ENCODE measurements at regions not wholly inside any gene's neighbourhood (a gene's known extent, or its start where the extent isn't known, plus 50 kb on each side); places are given as distances from the start of the nearest gene placed in this dataset.

DNA sequence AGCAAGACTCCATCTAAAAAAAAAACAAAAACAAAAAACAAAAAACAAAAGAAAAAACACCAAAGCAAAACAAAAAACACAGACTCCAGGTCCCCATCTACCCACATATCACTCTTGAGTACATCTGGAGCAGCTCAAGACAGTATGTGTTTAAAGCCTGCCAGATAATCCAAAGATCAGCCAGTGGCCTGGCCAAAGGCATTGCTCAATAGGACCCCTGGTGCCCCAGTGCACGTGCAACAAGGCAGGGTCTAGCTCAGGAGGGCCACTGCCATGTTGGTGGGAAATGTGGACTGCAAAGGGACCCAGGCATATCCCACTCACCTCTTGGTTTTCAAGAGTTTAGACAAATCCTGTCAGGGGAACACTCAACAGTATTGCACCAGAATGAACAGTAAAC, 279.5 kb downstream of the RPLP1 start:
- no peak overlapping the region for H3K27ac Mint-ChIP-seq (ENCODE audit: unreplicated experiment)
- TF ChIP-seq, protein P1, sequence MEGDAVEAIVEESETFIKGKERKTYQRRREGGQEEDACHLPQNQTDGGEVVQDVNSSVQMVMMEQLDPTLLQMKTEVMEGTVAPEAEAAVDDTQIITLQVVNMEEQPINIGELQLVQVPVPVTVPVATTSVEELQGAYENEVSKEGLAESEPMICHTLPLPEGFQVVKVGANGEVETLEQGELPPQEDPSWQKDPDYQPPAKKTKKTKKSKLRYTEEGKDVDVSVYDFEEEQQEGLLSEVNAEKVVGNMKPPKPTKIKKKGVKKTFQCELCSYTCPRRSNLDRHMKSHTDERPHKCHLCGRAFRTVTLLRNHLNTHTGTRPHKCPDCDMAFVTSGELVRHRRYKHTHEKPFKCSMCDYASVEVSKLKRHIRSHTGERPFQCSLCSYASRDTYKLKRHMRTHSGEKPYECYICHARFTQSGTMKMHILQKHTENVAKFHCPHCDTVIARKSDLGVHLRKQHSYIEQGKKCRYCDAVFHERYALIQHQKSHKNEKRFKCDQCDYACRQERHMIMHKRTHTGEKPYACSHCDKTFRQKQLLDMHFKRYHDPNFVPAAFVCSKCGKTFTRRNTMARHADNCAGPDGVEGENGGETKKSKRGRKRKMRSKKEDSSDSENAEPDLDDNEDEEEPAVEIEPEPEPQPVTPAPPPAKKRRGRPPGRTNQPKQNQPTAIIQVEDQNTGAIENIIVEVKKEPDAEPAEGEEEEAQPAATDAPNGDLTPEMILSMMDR (conservative IDR thresholded peaks at IDR 0.05): no peak
- peaks cover 2% of the 10 kb centered on the region for H3K9me3 Mint-ChIP-seq
- peaks cover 2% of the 10 kb centered on the region for H3K36me3 Mint-ChIP-seq (ENCODE audit: low read depth)
- H3K4me1 Mint-ChIP-seq: peaks cover 35% of the 10 kb centered on the region
- no peak overlapping the region for H3K4me3 Mint-ChIP-seq
- peaks cover 14% of the 10 kb centered on the region for H3K27me3 Mint-ChIP-seq (ENCODE audit: low read depth)
- no peak for DNase-seq (ENCODE audit: low read depth, low spot score)

DNA sequence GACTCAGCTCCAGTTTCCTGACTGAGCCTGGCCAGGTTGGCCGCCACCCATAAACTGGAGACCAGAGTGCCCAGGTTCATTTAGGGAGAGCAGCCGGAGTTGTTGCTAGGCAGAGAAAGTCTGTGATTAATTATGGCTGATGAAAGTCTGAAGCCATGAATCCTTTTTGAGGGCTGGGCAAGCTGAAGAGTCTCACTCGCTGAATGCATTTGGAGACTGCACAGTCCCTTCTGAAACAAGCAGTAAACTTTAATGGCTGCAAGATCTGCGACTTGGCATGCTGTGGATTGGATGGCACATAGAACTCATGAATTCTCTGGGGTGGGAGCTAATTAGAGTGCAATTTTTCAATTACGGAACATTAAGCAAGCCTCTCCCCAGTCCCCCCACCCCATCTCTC, 282.1 kb downstream of the RPLP1 start:
- Mint-ChIP-seq H3K27me3 (ENCODE audit: low read depth) (peaks cover 16% of the 10 kb centered on the region), H3K4me3 (no peak overlapping the region)
- TF ChIP-seq, protein P1 (conservative IDR thresholded peaks at IDR 0.05): no peak

DNA sequence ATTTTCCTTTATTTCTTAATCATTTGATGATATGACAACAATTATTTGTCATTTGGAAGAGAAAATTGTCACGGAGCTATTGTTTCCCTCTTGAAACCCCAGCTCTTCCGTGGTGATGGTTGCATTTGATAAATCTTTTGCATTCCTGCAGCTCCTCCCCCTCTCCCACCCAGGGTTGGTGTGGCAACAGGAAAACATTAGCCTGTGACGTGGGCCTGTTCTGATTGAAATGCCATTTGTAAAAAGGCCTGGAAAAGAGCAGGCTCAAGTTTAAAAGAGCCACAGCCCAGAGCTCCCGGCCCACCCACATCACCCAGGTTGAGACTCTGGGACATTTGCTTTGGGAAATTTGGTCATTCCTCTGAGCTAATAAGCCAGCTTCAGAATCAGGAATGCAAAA, 282.5 kb downstream of the RPLP1 start:
- peaks cover 2% of the 10 kb centered on the region for H3K36me3 Mint-ChIP-seq (ENCODE audit: low read depth)
- TF ChIP-seq, protein P1 (conservative IDR thresholded peaks at IDR 0.05): no peak
- DNase-seq (ENCODE audit: low read depth, low spot score): peak; percentile 12
- peaks cover 17% of the 10 kb centered on the region for H3K27me3 Mint-ChIP-seq (ENCODE audit: low read depth)
- no peak overlapping the region for H3K4me3 Mint-ChIP-seq
- peak overlapping the region; percentile 60 for H3K27ac Mint-ChIP-seq (ENCODE audit: unreplicated experiment)
- H3K9me3 Mint-ChIP-seq: peaks cover 14% of the 10 kb centered on the region
- H3K4me1 Mint-ChIP-seq: peaks cover 47% of the 10 kb centered on the region

More for the DNA sequence above, 282.1 kb downstream of the RPLP1 start:
- peaks cover 2% of the 10 kb centered on the region for H3K36me3 Mint-ChIP-seq (ENCODE audit: low read depth)
- DNase-seq (ENCODE audit: low read depth, low spot score): no peak
- peaks cover 46% of the 10 kb centered on the region for H3K4me1 Mint-ChIP-seq
- peak overlapping the region; percentile 9 for H3K27ac Mint-ChIP-seq (ENCODE audit: unreplicated experiment)
- peaks cover 11% of the 10 kb centered on the region for H3K9me3 Mint-ChIP-seq

DNA sequence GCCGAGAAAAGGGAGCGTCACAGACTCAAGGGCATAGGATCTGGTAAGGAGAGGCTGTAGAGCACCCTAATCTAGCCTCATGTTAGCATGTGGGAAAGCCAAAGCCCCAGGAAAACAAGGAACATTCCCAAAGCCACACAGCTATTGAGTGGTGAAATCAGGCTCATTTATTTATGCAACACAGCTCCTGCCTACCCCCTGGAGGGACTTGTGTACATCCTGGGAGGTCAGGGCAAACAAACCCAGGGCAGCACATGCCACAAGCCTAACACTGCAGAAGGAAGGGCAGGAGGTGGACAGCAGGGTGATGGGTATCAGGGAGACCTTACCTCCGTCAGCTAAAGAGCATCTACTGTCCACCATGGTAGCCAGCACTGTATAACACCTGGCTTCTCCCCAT, 283.5 kb downstream of the RPLP1 start:
- H3K27ac Mint-ChIP-seq (ENCODE audit: unreplicated experiment): no peak overlapping the region
- no peak overlapping the region for H3K4me3 Mint-ChIP-seq
- H3K27me3 Mint-ChIP-seq (ENCODE audit: low read depth): peaks cover 16% of the 10 kb centered on the region
- TF ChIP-seq, protein P1 (conservative IDR thresholded peaks at IDR 0.05): no peak
- no peak for DNase-seq (ENCODE audit: low read depth, low spot score)
- H3K36me3 Mint-ChIP-seq (ENCODE audit: low read depth): peaks cover 2% of the 10 kb centered on the region
- H3K9me3 Mint-ChIP-seq: peaks cover 17% of the 10 kb centered on the region
- H3K4me1 Mint-ChIP-seq: peaks cover 42% of the 10 kb centered on the region

DNA sequence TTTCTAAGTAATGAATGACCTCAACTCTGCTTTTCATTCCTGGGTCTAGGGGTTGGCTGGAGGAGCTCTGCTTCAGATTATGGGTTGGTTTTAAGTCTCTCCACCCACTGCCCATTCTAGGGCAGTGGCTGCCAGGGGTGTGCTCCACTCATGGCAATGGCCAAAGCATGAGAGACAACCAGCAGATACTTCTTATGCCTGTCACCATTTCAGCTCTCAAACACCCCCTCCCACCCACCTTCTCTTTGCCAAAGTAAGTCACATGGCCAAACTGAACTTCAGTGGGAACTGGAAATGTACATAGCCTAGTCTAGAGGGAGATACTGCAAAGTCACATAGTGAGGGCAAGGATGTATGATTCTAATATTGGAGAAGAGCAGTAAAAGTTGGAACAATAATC, 285.3 kb downstream of the RPLP1 start:
- no peak overlapping the region for H3K27ac Mint-ChIP-seq (ENCODE audit: unreplicated experiment)
- peaks cover 47% of the 10 kb centered on the region for H3K4me1 Mint-ChIP-seq
- H3K27me3 Mint-ChIP-seq (ENCODE audit: low read depth): peaks cover 11% of the 10 kb centered on the region
- TF ChIP-seq, protein P1 (conservative IDR thresholded peaks at IDR 0.05): no peak
- peaks cover 17% of the 10 kb centered on the region for H3K9me3 Mint-ChIP-seq
- DNase-seq (ENCODE audit: low read depth, low spot score): no peak
- H3K36me3 Mint-ChIP-seq (ENCODE audit: low read depth): peaks cover 2% of the 10 kb centered on the region
- H3K4me3 Mint-ChIP-seq: no peak overlapping the region

DNA sequence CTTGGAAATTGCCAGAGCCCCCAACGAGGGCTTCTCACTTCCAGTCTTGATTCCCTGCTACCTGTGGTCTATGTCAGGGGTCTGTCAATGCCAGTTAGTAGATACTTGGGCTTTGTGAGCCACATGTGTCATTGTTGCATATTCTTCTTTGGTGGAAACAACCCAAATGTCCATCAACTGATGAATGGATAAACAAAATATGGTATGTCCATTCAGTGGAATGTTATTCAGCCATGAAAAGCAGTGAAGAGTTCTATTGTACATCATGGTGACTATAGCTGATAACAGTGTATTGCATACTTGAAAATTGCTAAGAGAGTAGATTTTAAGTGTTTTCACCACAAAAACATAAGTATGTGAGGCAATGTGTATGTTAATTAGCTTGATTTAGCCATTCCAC, 288.1 kb downstream of the RPLP1 start:
- TF ChIP-seq, protein P1 (conservative IDR thresholded peaks at IDR 0.05): no peak

More for the DNA sequence above, 288.1 kb downstream of the RPLP1 start:
- Mint-ChIP-seq H3K4me3 (no peak overlapping the region), H3K27ac (ENCODE audit: unreplicated experiment) (no peak overlapping the region), H3K36me3 (ENCODE audit: low read depth) (peaks cover 2% of the 10 kb centered on the region), H3K9me3 (peaks cover 17% of the 10 kb centered on the region), H3K4me1 (peaks cover 37% of the 10 kb centered on the region), H3K27me3 (ENCODE audit: low read depth) (peaks cover 3% of the 10 kb centered on the region)
- DNase-seq (ENCODE audit: low read depth, low spot score): no peak
